ENCODE measurements at regions not wholly inside any gene's neighbourhood (a gene's known extent, or its start where the extent isn't known, plus 50 kb on each side); places are given as distances from the start of the nearest gene placed in this dataset.

- TF ChIP-seq POLR2A (IDR thresholded peaks at IDR 0.05) (no peak), CTCF (IDR thresholded peaks at IDR 0.05 in 8 of 11, conservative IDR thresholded peaks at IDR 0.05 in 3 of 11) (no peak)
These were observed 95.5 kb downstream of the RDH14 start for GRCh38 chr2:18464913-18465312.

Measured in spleen (tissue), 7 donors.